COR-L47 (cell line): ENCODE measurements at regions not wholly inside any gene's neighbourhood (a gene's known extent, or its start where the extent isn't known, plus 50 kb on each side); places are given as distances from the start of the nearest gene placed in this dataset.
A peak's percentile ranks its signal among the peaks of the same experiment; 100 is the strongest.

Source experiments
- DNase-seq: peaks from one replicate; lab custom pipeline; 2025; lab: John Stamatoyannopoulos, UW

- DNase-seq: peak; percentile 67
These were observed 137.4 kb downstream of the CEP135 start for GRCh38 chr4:56086073-56086541.

GRCh38 chr4:56085275-56085674 is 136.5 kb downstream of the CEP135 start:
- no peak for DNase-seq

- DNase-seq: no peak
These were observed 136.1 kb downstream of the CEP135 start for GRCh38 chr4:56084851-56085250.
